H9 (cell line): ENCODE measurements at regions not wholly inside any gene's neighbourhood (a gene's known extent, or its start where the extent isn't known, plus 50 kb on each side); places are given as distances from the start of the nearest gene placed in this dataset.

ENCODE experiments used
- DNase-seq: peaks from one replicate; pipeline ENCODE4 v3.0.0-alpha.2; 2017
- H2AFZ ChIP-seq: one replicate; pipeline ENCODE4 v1.6.1; 2013; ENCODE audit warnings: mild to moderate bottlenecking, low read length, control low read depth, moderate library complexity
- H2AK5ac ChIP-seq: 2 replicates; pipeline ENCODE4 v1.6.1; 2013; ENCODE audit warnings: low read length, control low read depth, mixed read lengths; ENCODE audit not compliant: insufficient read length
- H2BK120ac ChIP-seq: one replicate; pipeline ENCODE4 v1.6.1; 2013; ENCODE audit warnings: low read depth, mild to moderate bottlenecking, low read length, control low read depth, inconsistent platforms; ENCODE audit not compliant: poor library complexity, severe bottlenecking
- H2BK12ac ChIP-seq: 2 replicates; pipeline ENCODE4 v1.6.1; 2013; ENCODE audit warnings: low read length, control low read depth, mixed read lengths, low read depth; ENCODE audit not compliant: insufficient read length
- H2BK15ac ChIP-seq: 2 replicates; pipeline ENCODE4 v1.6.1; 2013; ENCODE audit warnings: low read depth, low read length, control low read depth
- H2BK20ac ChIP-seq: one replicate; pipeline ENCODE4 v1.6.1; 2013; ENCODE audit warnings: low read depth, mild to moderate bottlenecking, low read length, control low read depth, inconsistent platforms; ENCODE audit not compliant: poor library complexity, severe bottlenecking
- H2BK5ac ChIP-seq: 2 replicates; pipeline ENCODE4 v1.6.1; 2013; ENCODE audit warnings: low read length, control low read depth, mixed read lengths; ENCODE audit not compliant: insufficient read length
- H3K14ac ChIP-seq: 2 replicates; pipeline ENCODE4 v1.6.1; 2013; ENCODE audit warnings: low read length, control low read depth; ENCODE audit not compliant: insufficient read depth
- H3K18ac ChIP-seq: 2 replicates; pipeline ENCODE4 v1.6.1; 2013; ENCODE audit warnings: low read depth, mild to moderate bottlenecking, mixed read lengths, low read length, control low read depth; ENCODE audit not compliant: insufficient read length
- H3K23ac ChIP-seq: 2 replicates; pipeline ENCODE4 v1.6.1; 2013; ENCODE audit warnings: low read length, control low read depth, mixed read lengths, low read depth; ENCODE audit not compliant: insufficient read length
- H3K23me2 ChIP-seq: 2 replicates; pipeline ENCODE4 v1.6.1; 2013; ENCODE audit warnings: low read depth, mild to moderate bottlenecking, mixed read lengths, low read length, control low read depth; ENCODE audit not compliant: insufficient read length, poor library complexity, severe bottlenecking
- H3K27ac ChIP-seq: 2 replicates; pipeline ENCODE4 v1.5.1; 2013; ENCODE audit warnings: low read length, control low read depth, mixed read lengths, low read depth; ENCODE audit not compliant: insufficient read length
- H3K27me3 ChIP-seq: 2 replicates; pipeline ENCODE4 v1.6.1; 2013; ENCODE audit warnings: low read length, control low read depth, inconsistent platforms; ENCODE audit not compliant: insufficient read depth
- H3K4ac ChIP-seq: 2 replicates; pipeline ENCODE4 v1.6.1; 2013; ENCODE audit warnings: low read depth, mild to moderate bottlenecking, control low read depth, inconsistent platforms, low read length, moderate library complexity
- H3K4me1 ChIP-seq: 2 replicates; pipeline ENCODE4 v1.6.1; 2013; ENCODE audit warnings: low read length, control low read depth, inconsistent platforms; ENCODE audit not compliant: insufficient read depth
- H3K4me2 ChIP-seq: 2 replicates; pipeline ENCODE4 v1.6.1; 2013; ENCODE audit warnings: low read length, control low read depth, mixed read lengths; ENCODE audit not compliant: insufficient read length, insufficient read depth
- H3K56ac ChIP-seq: 2 replicates; pipeline ENCODE4 v1.6.1; 2013; ENCODE audit warnings: low read depth, mild to moderate bottlenecking, mixed read lengths, low read length, control low read depth; ENCODE audit not compliant: insufficient read length
- H3K79me1 ChIP-seq: 2 replicates; pipeline ENCODE4 v1.6.1; 2013; ENCODE audit warnings: low read depth, mild to moderate bottlenecking, moderate library complexity, low read length, control low read depth, inconsistent platforms; ENCODE audit not compliant: insufficient read depth, poor library complexity, severe bottlenecking
- H3K79me2 ChIP-seq: 2 replicates; pipeline ENCODE4 v1.6.1; 2013; ENCODE audit warnings: low read length, control low read depth, inconsistent platforms; ENCODE audit not compliant: insufficient read depth
- H3K9ac ChIP-seq: 2 replicates; pipeline ENCODE4 v1.6.1; 2013; ENCODE audit warnings: low read length, control low read depth, mixed read lengths; ENCODE audit not compliant: insufficient read length; ENCODE audit errors: extremely low read depth
- H3K9me3 ChIP-seq: one replicate; pipeline ENCODE4 v1.6.1; 2013; ENCODE audit warnings: low read depth, low read length, inconsistent platforms; ENCODE audit not compliant: control insufficient read depth
- H3T11ph ChIP-seq: one replicate; pipeline ENCODE4 v1.6.1; 2013; ENCODE audit warnings: mild to moderate bottlenecking, low read length, control low read depth, inconsistent platforms
- H4K20me1 ChIP-seq: one replicate; pipeline ENCODE4 v1.6.1; 2013; ENCODE audit not compliant: control insufficient read depth, insufficient read length, insufficient read depth
- H4K5ac ChIP-seq: 2 replicates; pipeline ENCODE4 v1.6.1; 2013; ENCODE audit warnings: low read depth, mild to moderate bottlenecking, mixed read lengths, low read length, control low read depth; ENCODE audit not compliant: insufficient read length
- H4K8ac ChIP-seq: replicated peaks from 2 replicates; pipeline ENCODE4 v1.6.1; 2013; ENCODE audit warnings: low read length, control low read depth, mixed read lengths, low read depth; ENCODE audit not compliant: insufficient read length
- H4K91ac ChIP-seq: 2 replicates; pipeline ENCODE4 v1.6.1; 2013; ENCODE audit warnings: low read depth, mild to moderate bottlenecking, moderate library complexity, mixed read lengths, low read length, control low read depth; ENCODE audit not compliant: insufficient read length
- H3K27ac Mint-ChIP-seq, 3 experiments: 2 replicates in 2 of 3; 3 replicates in 1 of 3; pipeline ENCODE4 v1.8.0; 2020 to 2021; ENCODE audit warnings: mixed read lengths in 3 of 3, mild to moderate bottlenecking in 1 of 3, moderate library complexity in 1 of 3
- H3K27me3 Mint-ChIP-seq: 2 replicates; pipeline ENCODE4 v1.8.0; 2021; ENCODE audit warnings: low read depth, mild to moderate bottlenecking, moderate library complexity, mixed read lengths
- H3K36me3 Mint-ChIP-seq, 3 experiments: 2 replicates in 2 of 3; 3 replicates in 1 of 3; pipeline ENCODE4 v1.8.0; 2020 to 2021; ENCODE audit warnings: low read depth in 3 of 3, mixed read lengths in 3 of 3; ENCODE audit not compliant: insufficient read depth in 1 of 3
- H3K4me1 Mint-ChIP-seq, 2 experiments: 2 replicates each; pipeline ENCODE4 v1.8.0; 2020; ENCODE audit warnings: mixed read lengths in 2 of 2
- H3K4me3 Mint-ChIP-seq, 2 experiments: 2 replicates in 1 of 2; 3 replicates in 1 of 2; pipeline ENCODE4 v1.8.0; 2020 to 2021; ENCODE audit warnings: mild to moderate bottlenecking in 2 of 2, mixed read lengths in 2 of 2, moderate library complexity in 1 of 2
- H3K9me3 Mint-ChIP-seq, 2 experiments: 2 replicates in 1 of 2; 3 replicates in 1 of 2; pipeline ENCODE4 v1.8.0; 2020; ENCODE audit warnings: mild to moderate bottlenecking in 2 of 2, mixed read lengths in 2 of 2, moderate library complexity in 1 of 2
- TF ChIP-seq, protein P1 (sequence below): fragments of 200-600 bp; sonication (generic); conservative IDR thresholded peaks from 3 replicates; pipeline ENCODE4 v1.8.0; 2021; ENCODE audit warnings: antibody characterized with exemption, mild to moderate bottlenecking

- Histone ChIP-seq H2AFZ (no peak overlapping the region), H4K8ac (no peak overlapping the region), H2BK5ac (no peak overlapping the region), H2BK15ac (no peak overlapping the region), H4K20me1 (no peaks in the 10 kb centered on the region), H3K18ac (no peak overlapping the region), H3K23ac (no peak overlapping the region), H3K79me2 (no peaks in the 10 kb centered on the region), H3K27ac (no peak overlapping the region), H3K23me2 (no peaks in the 10 kb centered on the region), H3K56ac (no peak overlapping the region), H3K27me3 (no peaks in the 10 kb centered on the region), H2BK20ac (no peak overlapping the region), H3K79me1 (no peaks in the 10 kb centered on the region), H2AK5ac (no peak overlapping the region), H3T11ph (no peak overlapping the region), H3K14ac (no peak overlapping the region), H4K5ac (no peak overlapping the region), H3K9me3 (no peaks in the 10 kb centered on the region), H2BK120ac (no peak overlapping the region), H3K4me1 (no peaks in the 10 kb centered on the region), H3K4me2 (no peak overlapping the region), H4K91ac (no peak overlapping the region), H3K4ac (no peak overlapping the region), H3K9ac (no peak overlapping the region), H2BK12ac (no peak overlapping the region)
- DNase-seq = no peak
- no peaks in the 10 kb centered on the region; a peak in 1 of 7 replicates for H3K36me3 Mint-ChIP-seq
- H3K4me1 Mint-ChIP-seq = no peaks in the 10 kb centered on the region
- H3K4me3 Mint-ChIP-seq = no peak overlapping the region
- H3K27ac Mint-ChIP-seq = no peak overlapping the region
- peaks cover 0 to 2% of the 10 kb centered on the region in 2 experiments; a peak in 2 of 5 replicates for H3K9me3 Mint-ChIP-seq
- no peaks in the 10 kb centered on the region; the same call in none of the 2 replicates for H3K27me3 Mint-ChIP-seq
- TF ChIP-seq, protein P1, sequence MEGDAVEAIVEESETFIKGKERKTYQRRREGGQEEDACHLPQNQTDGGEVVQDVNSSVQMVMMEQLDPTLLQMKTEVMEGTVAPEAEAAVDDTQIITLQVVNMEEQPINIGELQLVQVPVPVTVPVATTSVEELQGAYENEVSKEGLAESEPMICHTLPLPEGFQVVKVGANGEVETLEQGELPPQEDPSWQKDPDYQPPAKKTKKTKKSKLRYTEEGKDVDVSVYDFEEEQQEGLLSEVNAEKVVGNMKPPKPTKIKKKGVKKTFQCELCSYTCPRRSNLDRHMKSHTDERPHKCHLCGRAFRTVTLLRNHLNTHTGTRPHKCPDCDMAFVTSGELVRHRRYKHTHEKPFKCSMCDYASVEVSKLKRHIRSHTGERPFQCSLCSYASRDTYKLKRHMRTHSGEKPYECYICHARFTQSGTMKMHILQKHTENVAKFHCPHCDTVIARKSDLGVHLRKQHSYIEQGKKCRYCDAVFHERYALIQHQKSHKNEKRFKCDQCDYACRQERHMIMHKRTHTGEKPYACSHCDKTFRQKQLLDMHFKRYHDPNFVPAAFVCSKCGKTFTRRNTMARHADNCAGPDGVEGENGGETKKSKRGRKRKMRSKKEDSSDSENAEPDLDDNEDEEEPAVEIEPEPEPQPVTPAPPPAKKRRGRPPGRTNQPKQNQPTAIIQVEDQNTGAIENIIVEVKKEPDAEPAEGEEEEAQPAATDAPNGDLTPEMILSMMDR = no peak
Observed at GRCh38 chr6:115159733-115160132, 816.9 kb upstream of the HS3ST5 start.
